Endothelial cell of umbilical vein (primary cell): ENCODE measurements at regions not wholly inside any gene's neighbourhood (a gene's known extent, or its start where the extent isn't known, plus 50 kb on each side); places are given as distances from the start of the nearest gene placed in this dataset.

ENCODE experiments used
- BruUV-seq: library from RNA; stranded (reverse); fragments of 400-500 nt; replicated peaks from 2 replicates; lab custom pipeline; 2021; lab: Mats Ljungman, UMichigan
- CTCF ChIA-PET: fragments of 300-600, 350-600 bp; sonication (Branson Sonifier 250); formaldehyde crosslinking; loops from one replicate; lab custom pipeline; 2021; ENCODE audit warnings: antibody characterized with exemption, inconsistent platforms; lab: Charles Lee
- POLR2A ChIA-PET: fragments of 300-600, 350-600 bp; sonication (Branson Sonifier 250); formaldehyde crosslinking; loops from one replicate; lab custom pipeline; 2021; ENCODE audit warnings: antibody characterized with exemption, inconsistent platforms; lab: Charles Lee
- DNase-seq: peaks from one replicate; pipeline ENCODE4 v3.0.0-alpha.2; 2011; ENCODE audit warnings: low read depth, low spot score
- FAIRE-seq: peaks from 2 replicates; lab custom pipeline; 2011; peaks lifted over from hg19 to GRCh38; lab: Jason Lieb, UNC
- H2AFZ ChIP-seq: 2 replicates; pipeline ENCODE4 v1.6.0; 2012; ENCODE audit warnings: low read depth, low read length, control low read depth, inconsistent platforms
- H3K27ac ChIP-seq: 2 replicates; pipeline ENCODE4 v1.5.1; 2011; ENCODE audit warnings: low read depth, mild to moderate bottlenecking, control low read depth, low read length, moderate library complexity; ENCODE audit not compliant: insufficient read depth
- H3K27me3 ChIP-seq, 2 experiments: 2 replicates each; pipeline versions ENCODE4 v1.6.0 to v1.6.1; 2011; ENCODE audit warnings: low read length in 2 of 2, mixed read lengths in 1 of 2; ENCODE audit not compliant: control insufficient read depth in 2 of 2, insufficient read depth in 2 of 2
- H3K36me3 ChIP-seq, 2 experiments: 2 replicates in 1 of 2; 3 replicates in 1 of 2; pipeline ENCODE4 v1.5.1; 2011; ENCODE audit warnings: low read length in 2 of 2, mild to moderate bottlenecking in 1 of 2, moderate library complexity in 1 of 2; ENCODE audit not compliant: control insufficient read depth in 2 of 2, insufficient read depth in 2 of 2; ENCODE audit errors: extremely low read depth in 1 of 2
- H3K4me1 ChIP-seq: 3 replicates; pipeline ENCODE4 v1.5.1; 2011; ENCODE audit warnings: mild to moderate bottlenecking, low read length; ENCODE audit not compliant: control insufficient read depth, insufficient read depth; ENCODE audit errors: extremely low read depth
- H3K4me2 ChIP-seq: 2 replicates; pipeline ENCODE4 v1.6.1; 2011; ENCODE audit warnings: low read length, control low read depth, mixed read lengths; ENCODE audit not compliant: insufficient read depth
- H3K4me3 ChIP-seq, 3 experiments: fragments of 200-600 bp in 1 of 3; sonication (generic), shearing (Covaris generic) in 1 of 3; replicated peaks in 1 of 3; 2 replicates each; pipeline ENCODE4 v1.5.1; 2011 to 2016; ENCODE audit warnings: control low read depth in 3 of 3, low read length in 3 of 3, mild to moderate bottlenecking in 2 of 3, inconsistent platforms in 1 of 3, low read depth in 1 of 3, moderate library complexity in 1 of 3; ENCODE audit not compliant: insufficient read depth in 1 of 3
- H3K79me2 ChIP-seq: 2 replicates; pipeline ENCODE4 v1.6.0; 2012; ENCODE audit warnings: low read length, inconsistent platforms; ENCODE audit not compliant: control insufficient read depth, insufficient read depth
- H3K9ac ChIP-seq: replicated peaks from 2 replicates; pipeline ENCODE3; 2011; ENCODE audit warnings: low read length, control low read depth; ENCODE audit not compliant: insufficient read depth; ENCODE audit errors: extremely low read depth
- H3K9me1 ChIP-seq: replicated peaks from 3 replicates; pipeline ENCODE4 v1.6.0; 2011; ENCODE audit warnings: mild to moderate bottlenecking, low read length; ENCODE audit not compliant: control insufficient read depth, insufficient read depth; ENCODE audit errors: extremely low read depth
- H3K9me3 ChIP-seq: replicated peaks from 2 replicates; pipeline ENCODE4 v1.5.1; 2012; ENCODE audit warnings: low read length, inconsistent platforms; ENCODE audit not compliant: control insufficient read depth, insufficient read depth
- H4K20me1 ChIP-seq: replicated peaks from 2 replicates; pipeline ENCODE3; 2011; ENCODE audit warnings: mild to moderate bottlenecking, low read length; ENCODE audit not compliant: control insufficient read depth, insufficient read depth; ENCODE audit errors: extremely low read depth
- CTCF ChIP-seq, 2 donors: IDR thresholded peaks; 1 replicate in 1 of 2; 2 replicates in 1 of 2; pipeline ENCODE4 v1.5.1; 2011; ENCODE audit warnings: low read length in 2 of 2, mild to moderate bottlenecking in 2 of 2, moderate library complexity in 2 of 2, control low read depth in 1 of 2, inconsistent platforms in 1 of 2, low read depth in 1 of 2; ENCODE audit not compliant: insufficient read depth in 1 of 2; ENCODE audit errors: extremely low read depth in 1 of 2
- EZH2 ChIP-seq: IDR thresholded peaks from 2 replicates; pipeline ENCODE4 v1.6.1; 2012; ENCODE audit warnings: borderline replicate concordance, low read depth, mild to moderate bottlenecking, moderate library complexity, low read length, inconsistent platforms; ENCODE audit not compliant: severe bottlenecking
- FOS ChIP-seq: IDR thresholded peaks from 2 replicates; pipeline ENCODE4 v1.6.1; 2011; ENCODE audit warnings: mild to moderate bottlenecking, low read length, moderate library complexity, borderline replicate concordance; ENCODE audit not compliant: insufficient read depth
- GATA2 ChIP-seq: IDR thresholded peaks from 2 replicates; pipeline ENCODE4 v1.7.0; 2011; ENCODE audit warnings: low read depth, mild to moderate bottlenecking, moderate library complexity, mixed read lengths, low read length; ENCODE audit not compliant: insufficient read length, insufficient read depth
- JUN ChIP-seq: IDR thresholded peaks from 2 replicates; pipeline ENCODE4 v1.6.1; 2011; ENCODE audit warnings: borderline replicate concordance, low read depth; ENCODE audit not compliant: insufficient read length, insufficient read depth
- MYC ChIP-seq: IDR thresholded peaks from one replicate; pipeline ENCODE4 v1.6.1; 2011; ENCODE audit warnings: mild to moderate bottlenecking, low read depth, low read length
- POLR2A ChIP-seq: IDR thresholded peaks from 2 replicates; pipeline ENCODE4 v1.6.1; 2012; ENCODE audit warnings: low read depth, mild to moderate bottlenecking, control low read depth, low read length
- POLR2AphosphoS5 ChIP-seq: IDR thresholded peaks from 2 replicates; pipeline ENCODE4 v1.6.1; 2012; ENCODE audit warnings: low read depth, mild to moderate bottlenecking, control low read depth, low read length, moderate library complexity; ENCODE audit not compliant: insufficient read depth
- dilution Hi-C: fragments of 300-500 bp; cut with MboI; formaldehyde crosslinking; loops from one replicate; pipeline ENCODE4 v1.15.0; 2019; ENCODE audit warnings: low sequenced_read_pairs; ENCODE audit not compliant: extremely low pct_ligation_motif_present
- intact Hi-C: fragments of 100-400 bp; cut with micrococcal nuclease; formaldehyde crosslinking; loops from one replicate; pipeline ENCODE4 v1.10.0; 2022
- TF ChIP-seq, protein P1 (sequence below): IDR thresholded peaks from 2 replicates; pipeline ENCODE4 v1.6.1; 2011; ENCODE audit not compliant: insufficient read depth, insufficient read length

DNA sequence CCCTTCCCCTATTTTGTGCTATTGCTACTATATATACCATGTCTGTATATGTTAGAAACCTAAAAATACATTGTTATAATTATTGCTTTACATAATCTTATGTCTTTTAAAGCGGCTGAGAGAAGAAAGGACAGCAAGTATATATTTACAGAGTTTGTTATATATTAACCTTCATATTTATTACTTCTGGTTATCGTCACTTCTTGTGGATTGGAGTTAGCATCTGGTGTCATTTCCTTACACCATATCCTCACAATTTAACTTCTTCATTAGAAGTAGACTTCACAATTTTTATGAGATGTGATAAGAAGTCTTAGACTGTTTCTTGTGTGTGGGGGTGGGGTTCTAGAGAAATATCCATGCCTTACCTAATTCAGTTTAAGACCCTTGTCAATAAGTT is 123.1 kb downstream of the ATXN3L start:
- TF ChIP-seq, protein P1, sequence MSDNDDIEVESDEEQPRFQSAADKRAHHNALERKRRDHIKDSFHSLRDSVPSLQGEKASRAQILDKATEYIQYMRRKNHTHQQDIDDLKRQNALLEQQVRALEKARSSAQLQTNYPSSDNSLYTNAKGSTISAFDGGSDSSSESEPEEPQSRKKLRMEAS, result no peak
- no peak for TF ChIP-seq POLR2AphosphoS5
- no peak for TF ChIP-seq JUN
- no peak for TF ChIP-seq POLR2A
- TF ChIP-seq GATA2, result no peak
- no peak for TF ChIP-seq EZH2
- no peak for TF ChIP-seq CTCF (IDR thresholded peaks at IDR 0.05; ENCODE audit: extremely low read depth in 1 of 2, insufficient read depth in 1 of 2, low read depth in 1 of 2, low read length in 2 of 2)
- no peak for TF ChIP-seq MYC
- TF ChIP-seq FOS, result no peak
- no peak for DNase-seq
- peaks cover 2% of the 10 kb centered on the region for H3K4me1 ChIP-seq
- dilution Hi-C loops (no loop called here), intact Hi-C loops (no loop called here)
- no peaks in the 10 kb centered on the region for H3K27me3 ChIP-seq
- no peak overlapping the region for H3K4me3 ChIP-seq
- no peak for FAIRE-seq
- H3K9ac ChIP-seq, result no peak overlapping the region
- H3K27ac ChIP-seq, result no peak overlapping the region
- no peak overlapping the region for H2AFZ ChIP-seq
- no peaks in the 10 kb centered on the region for H3K9me3 ChIP-seq
- no peaks in the 10 kb centered on the region for H3K9me1 ChIP-seq
- no TSS peak for BruUV-seq
- no peaks in the 10 kb centered on the region for H3K79me2 ChIP-seq
- no peaks in the 10 kb centered on the region for H4K20me1 ChIP-seq
- ChIA-PET POLR2A (no interaction called here), CTCF (no interaction called here)
- H3K36me3 ChIP-seq, result no peaks in the 10 kb centered on the region
- H3K4me2 ChIP-seq, result no peak overlapping the region
